Mononuclear cell (primary cell): ENCODE measurements at regions not wholly inside any gene's neighbourhood (a gene's known extent, or its start where the extent isn't known, plus 50 kb on each side); places are given as distances from the start of the nearest gene placed in this dataset.
"Not testable (repeated sequence)": the region's sequence is repeated elsewhere in the genome, so short reads cannot be mapped to it uniquely, and the experiment has no call there.

Source experiments
- H3K27me3 ChIP-seq: 2 replicates; pipeline ENCODE4 v1.6.0; 2011; ENCODE audit warnings: low read length, control low read depth; ENCODE audit not compliant: insufficient read depth
- H3K4me1 ChIP-seq: 2 replicates; pipeline ENCODE4 v1.5.1; 2011; ENCODE audit warnings: mild to moderate bottlenecking, low read length, control low read depth; ENCODE audit not compliant: insufficient read depth
- H3K4me3 ChIP-seq: 2 replicates; pipeline ENCODE4 v1.5.1; 2011; ENCODE audit warnings: mild to moderate bottlenecking, low read length, moderate library complexity
- H3K9me3 ChIP-seq: 2 replicates; pipeline ENCODE4 v1.5.1; 2011; ENCODE audit warnings: low read depth, mild to moderate bottlenecking, control low read depth, low read length

DNA sequence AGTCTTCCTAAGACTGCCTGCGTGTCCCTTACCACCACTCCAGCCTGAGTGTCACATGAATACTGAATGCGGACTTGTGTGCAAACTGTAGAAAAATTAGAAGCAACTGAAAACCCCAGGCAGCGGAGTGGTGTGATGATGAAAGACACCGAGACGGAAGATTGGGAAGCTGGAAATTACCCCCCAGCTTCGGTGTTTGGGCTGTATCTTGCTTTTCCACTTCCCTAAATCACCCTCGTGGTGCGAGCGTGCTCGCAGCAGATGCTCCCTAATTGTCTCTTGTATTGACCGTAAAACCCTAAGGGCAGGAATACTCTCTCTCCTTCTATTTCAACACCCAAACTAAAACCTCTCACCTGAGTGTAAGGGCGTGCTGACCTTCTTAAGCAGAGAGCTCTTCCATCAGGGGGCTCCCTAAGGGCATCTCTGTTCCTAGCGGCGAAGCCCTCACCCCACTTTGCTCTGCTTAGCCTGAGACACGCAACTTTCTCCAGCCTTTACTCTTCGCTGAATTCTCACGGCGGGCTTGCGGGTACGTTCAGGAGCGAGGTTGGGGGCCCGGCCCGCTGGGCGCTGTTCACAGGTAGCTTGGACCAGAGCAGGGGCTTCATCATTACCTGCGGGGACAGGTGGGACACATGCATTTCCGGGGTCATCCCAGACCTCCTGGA is 62.4 kb downstream of the CRYBB2 start:
- H3K4me1 ChIP-seq, result no peaks in the 10 kb centered on the region
- H3K9me3 ChIP-seq, result no peaks in the 10 kb centered on the region
- no peak overlapping the region for H3K4me3 ChIP-seq
- H3K27me3 ChIP-seq, result peaks cover 34% of the 10 kb centered on the region

DNA sequence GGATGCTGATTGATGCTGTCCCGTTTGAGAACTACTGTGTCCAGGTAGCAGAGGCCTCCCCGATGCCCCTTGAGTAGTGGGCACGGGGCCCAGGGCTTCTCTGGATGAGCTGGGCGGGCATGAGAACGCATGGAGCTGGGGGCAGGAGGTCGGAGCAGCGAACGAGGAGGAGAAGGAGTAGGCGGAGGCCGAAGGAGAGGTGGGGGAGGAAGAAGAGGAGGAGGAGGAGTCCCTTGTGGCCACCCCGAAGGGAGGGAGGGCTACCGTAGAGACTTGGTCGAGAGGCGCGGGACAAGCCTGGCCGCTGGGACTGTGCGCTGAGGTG is 62.9 kb downstream of the CRYBB2 start:
- Histone ChIP-seq H3K9me3 (no peaks in the 10 kb centered on the region), H3K4me3 (no peak overlapping the region), H3K4me1 (no peaks in the 10 kb centered on the region), H3K27me3 (peaks cover 34% of the 10 kb centered on the region)

DNA sequence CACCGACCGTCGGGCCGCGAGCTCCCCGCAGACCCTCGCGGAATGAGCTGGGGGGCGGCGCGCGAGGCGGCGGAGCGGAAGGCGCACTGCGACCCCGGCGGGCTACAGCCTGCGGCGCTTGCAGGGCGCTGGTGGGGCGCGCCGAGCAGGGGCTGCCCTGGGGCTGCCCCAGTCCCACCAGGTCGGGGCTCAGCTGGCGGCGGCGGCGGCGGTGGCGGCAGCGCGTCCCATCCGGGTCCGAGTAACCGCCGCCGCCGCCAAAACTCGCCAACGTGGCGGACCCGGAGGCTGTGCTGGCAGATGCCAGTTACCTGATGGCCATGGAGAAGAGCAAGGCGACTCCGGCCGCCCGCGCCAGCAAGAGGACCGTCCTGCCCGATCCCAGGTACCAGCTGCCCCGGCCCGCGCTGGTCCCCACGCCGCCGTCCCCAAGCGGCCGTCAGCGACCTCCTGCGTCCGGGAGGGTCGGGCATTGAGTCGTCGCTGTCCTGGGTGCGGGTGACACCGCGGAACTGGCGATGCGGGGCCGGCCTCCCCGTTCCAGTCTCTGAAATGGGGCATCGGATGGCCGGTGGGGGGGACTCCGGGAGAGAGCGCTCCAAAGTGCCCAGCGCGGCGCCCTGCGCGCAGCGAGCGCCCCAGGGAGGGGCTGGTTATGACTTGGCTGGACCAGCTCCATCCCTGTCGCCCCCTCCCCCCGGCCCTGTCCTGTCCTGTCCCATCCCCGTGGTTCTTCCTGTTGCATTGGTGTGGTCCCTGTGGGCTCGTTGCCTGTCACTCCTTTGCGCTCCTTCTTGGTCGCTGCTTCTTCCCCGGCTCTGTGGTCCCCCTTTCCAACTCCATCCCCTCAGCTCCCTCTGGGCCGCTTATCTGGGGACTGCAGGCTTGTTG is 63.5 kb downstream of the CRYBB2 start:
- Histone ChIP-seq H3K4me1 (no peaks in the 10 kb centered on the region), H3K9me3 (no peaks in the 10 kb centered on the region), H3K27me3 (peaks cover 34% of the 10 kb centered on the region), H3K4me3 (no peak overlapping the region)

DNA sequence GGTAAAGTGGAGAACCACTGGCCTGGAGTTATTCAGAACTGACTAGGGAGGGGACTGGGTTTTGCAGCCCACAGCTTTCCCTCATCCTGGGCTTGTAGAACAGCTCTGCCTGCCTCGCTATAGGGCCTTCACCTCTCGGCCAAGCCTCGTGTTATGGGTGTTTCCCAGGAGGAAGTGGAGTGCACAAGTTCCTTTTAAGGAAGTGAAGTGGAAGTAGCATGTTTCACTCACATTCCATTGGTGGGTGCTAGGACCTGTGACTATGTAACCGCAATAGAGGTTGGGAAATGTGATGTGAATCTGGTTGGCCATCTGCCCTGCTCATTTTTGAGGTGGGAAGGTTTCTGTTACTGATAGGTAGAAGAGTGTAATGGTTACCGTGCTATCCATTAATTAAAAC is 69.0 kb downstream of the CRYBB2 start:
- H3K4me3 ChIP-seq, H3K4me1 ChIP-seq, H3K9me3 ChIP-seq: not testable (repeated sequence)
- peaks cover 11% of the 10 kb centered on the region for H3K27me3 ChIP-seq

DNA sequence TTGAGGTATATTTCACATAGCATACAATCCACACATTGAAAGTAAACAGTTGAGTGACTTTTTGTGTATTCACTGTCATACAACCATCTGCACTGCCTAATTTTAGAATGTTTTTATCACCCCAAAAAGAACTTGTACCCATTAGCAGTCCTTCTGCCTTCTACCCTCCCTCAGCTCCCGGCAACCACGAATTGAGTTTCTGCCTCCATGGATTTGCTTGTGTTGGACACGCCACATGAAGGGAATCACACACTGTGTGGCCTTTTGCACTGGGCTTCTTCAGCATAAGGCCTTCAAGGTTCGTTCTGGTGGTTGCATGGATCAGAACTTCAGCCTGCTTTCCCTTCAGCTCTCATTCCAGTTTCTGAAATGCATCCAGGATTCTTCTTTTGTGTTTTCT is 82.5 kb downstream of the CRYBB2 start:
- H3K9me3 ChIP-seq, H3K4me3 ChIP-seq, H3K27me3 ChIP-seq, H3K4me1 ChIP-seq: not testable (repeated sequence)

DNA sequence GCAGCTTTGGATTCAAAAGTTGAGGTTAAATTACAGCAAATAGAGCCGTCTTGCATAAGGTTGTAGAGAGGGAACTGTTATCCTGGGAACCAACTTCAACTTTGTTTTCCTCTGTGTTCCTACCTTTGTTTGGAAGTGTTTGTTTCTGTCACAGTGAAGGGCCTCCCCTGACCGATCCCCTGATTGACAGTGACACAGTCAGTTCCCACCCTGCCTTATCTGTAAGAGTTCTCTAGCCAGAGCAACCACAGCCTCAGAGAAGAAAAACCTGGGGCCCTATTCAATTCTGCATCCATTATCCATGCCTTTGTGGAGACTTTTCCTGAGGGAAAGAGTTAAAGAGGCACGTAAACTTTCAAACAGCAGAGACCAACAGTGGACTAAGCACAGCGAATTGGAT is 90.1 kb downstream of the CRYBB2 start:
- H3K4me1 ChIP-seq, H3K4me3 ChIP-seq, H3K9me3 ChIP-seq, H3K27me3 ChIP-seq: not testable (repeated sequence)

DNA sequence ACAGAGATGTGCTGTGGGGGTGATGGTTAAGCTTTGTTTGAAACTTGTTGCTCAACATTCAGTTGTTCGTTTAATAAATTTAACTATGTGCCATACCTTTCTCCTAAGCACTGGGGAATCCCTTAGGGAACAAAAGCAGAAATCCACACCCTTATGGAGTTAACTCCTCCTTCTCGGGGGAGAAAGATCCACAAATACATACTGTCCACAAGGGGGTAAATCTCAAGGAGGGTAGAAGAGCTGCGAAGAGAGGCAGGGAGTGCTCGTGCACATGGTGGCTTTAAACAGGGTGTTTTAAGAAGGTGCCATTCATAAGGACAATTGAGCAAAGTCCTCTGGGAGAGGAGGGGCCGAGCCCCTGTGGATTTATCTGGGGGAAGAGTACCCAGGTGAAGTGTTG is 92.5 kb downstream of the CRYBB2 start:
- H3K4me1 ChIP-seq, H3K9me3 ChIP-seq, H3K27me3 ChIP-seq, H3K4me3 ChIP-seq: not testable (repeated sequence)

DNA sequence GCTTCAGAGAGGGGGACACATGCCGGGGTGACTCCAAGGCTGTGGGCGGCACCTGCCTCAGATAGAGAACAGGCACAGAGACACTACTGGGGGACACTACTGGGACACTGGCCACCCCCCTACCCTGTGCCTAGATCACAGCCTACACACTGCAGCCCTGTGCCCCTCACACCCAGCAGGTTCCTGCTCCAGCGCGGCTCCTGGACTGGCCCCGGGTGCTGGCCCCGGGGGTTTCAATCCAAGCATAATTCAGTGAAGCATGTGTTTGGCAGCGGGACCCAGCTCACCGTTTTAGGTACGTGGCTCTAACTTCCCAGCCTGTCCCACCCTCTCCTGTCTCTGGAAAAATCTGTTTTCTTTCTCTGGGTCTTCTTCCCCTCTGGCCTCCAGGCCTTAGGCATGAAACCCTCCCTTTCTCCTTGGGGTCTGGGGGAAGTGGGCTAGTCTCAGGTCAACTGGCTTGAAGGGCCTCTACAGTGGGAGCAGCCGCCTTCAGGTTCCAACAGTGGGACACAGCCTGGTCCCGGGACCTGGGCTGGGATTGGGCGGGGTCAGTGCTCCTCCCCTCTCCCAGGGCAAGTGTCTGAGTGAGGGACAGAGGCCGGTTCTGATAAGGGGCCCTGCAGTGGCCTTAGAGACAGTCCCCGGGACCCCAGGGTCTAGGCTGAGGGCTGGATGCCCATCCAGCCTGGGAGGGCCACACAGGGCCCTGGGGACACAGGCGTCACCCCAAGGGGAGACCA is 98.8 kb downstream of the CRYBB2 start:
- no peaks in the 10 kb centered on the region for H3K27me3 ChIP-seq
- H3K4me3 ChIP-seq, result no peak overlapping the region
- no peaks in the 10 kb centered on the region for H3K4me1 ChIP-seq
- H3K9me3 ChIP-seq, result no peaks in the 10 kb centered on the region

DNA sequence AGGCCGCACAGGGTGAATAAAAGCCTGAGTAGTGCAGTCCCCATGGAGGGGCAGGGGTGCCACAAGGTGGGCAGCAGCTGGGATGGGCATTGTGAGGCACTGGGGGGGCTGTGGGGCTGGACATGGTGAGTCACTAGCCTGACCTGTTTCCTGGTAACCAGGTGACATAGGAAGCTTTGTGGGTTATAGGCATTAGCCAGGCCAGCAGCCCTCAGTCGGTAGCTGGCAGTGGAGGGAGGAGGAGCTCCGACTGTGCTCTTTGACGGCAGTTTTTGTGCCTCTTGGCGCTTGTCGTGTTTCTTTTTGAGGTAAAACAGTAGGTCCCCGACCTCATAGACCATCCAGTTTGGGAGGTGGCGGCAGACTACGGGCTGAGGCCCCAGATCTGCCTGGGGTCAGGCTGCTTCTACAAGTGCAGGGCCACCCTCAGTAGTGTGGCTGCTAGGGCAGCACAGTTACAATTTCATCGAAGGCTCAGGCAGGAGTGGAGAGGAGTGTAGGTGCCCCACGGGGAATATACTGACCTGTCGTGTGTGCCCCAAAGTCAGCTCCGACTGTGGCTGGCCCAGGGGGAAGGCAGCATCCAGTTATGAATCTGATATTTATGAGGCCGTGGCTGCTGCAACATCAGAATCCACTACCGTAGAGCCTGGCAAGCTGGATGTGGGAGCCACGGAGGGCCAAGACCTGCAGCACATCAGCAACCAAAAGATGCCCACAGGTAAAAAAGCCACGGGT is 107.7 kb downstream of the CRYBB2 start:
- H3K27me3 ChIP-seq, result no peaks in the 10 kb centered on the region
- H3K9me3 ChIP-seq, result no peaks in the 10 kb centered on the region
- no peaks in the 10 kb centered on the region for H3K4me1 ChIP-seq
- H3K4me3 ChIP-seq, result no peak overlapping the region

DNA sequence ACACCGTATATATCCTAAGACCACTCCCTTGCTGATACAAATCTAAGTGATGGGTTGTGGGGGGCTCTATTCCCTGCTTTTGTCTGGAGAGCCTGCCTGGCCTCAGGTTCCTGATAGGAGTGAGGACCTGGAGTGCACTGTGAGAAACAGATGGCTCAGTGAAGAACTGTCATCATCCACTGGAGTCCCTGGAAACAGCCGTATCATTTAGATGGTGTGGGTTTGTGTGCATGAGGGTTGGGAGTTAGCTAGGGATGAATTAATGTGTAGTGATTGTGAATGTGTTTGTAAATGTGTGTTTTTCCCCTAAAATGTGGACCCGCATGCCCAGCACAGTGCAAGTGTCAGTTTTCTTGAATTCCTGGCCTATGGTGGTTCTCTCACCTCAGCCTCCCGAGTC is 111.6 kb downstream of the CRYBB2 start:
- Histone ChIP-seq H3K4me3 (no peak overlapping the region), H3K27me3 (no peaks in the 10 kb centered on the region), H3K4me1 (no peaks in the 10 kb centered on the region), H3K9me3 (no peaks in the 10 kb centered on the region)

DNA sequence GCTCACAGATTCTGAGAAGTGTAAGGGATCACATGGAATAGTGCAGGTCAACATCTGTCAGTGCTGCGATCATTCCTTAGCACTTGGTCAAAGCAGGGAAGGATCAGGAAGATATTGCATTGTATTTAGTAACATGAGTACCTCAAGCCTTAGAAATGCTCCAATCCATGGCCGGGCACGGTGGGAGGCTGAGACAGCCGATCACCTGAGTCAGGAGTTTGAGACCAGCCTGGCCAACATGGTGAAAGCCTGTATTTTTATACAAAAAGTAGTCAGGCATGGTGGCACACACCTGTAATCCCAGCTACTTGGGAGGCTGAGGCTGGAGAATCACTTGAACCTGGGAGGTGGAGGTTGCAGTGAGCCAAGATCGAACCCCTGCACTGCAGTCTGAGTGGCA is 112.5 kb downstream of the CRYBB2 start:
- not testable (repeated sequence) for H3K4me1 ChIP-seq, H3K4me3 ChIP-seq, H3K9me3 ChIP-seq

DNA sequence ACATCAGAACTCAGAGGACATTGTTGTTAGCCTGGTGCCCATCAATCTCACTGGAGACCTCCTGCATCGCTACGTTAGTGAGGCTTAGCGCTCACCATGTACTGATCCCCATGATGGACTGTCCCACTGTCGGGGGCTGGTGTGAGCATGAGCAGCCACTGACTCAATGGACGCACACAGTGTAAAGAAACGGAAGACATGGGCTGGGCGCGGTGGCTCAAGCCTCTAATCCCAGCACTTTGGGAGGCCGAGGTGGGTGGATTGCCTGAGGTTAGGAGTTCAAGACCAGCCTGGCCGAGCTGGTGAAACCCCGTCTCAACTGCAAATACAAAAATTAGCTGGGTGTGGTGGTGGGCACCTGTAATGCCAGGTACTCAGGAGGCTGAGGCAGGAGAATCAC is 112.9 kb downstream of the CRYBB2 start:
- H3K4me1 ChIP-seq, result no peaks in the 10 kb centered on the region
- no peaks in the 10 kb centered on the region for H3K27me3 ChIP-seq
- H3K4me3 ChIP-seq, result no peak overlapping the region
- no peaks in the 10 kb centered on the region for H3K9me3 ChIP-seq

More for the DNA sequence above, 112.5 kb downstream of the CRYBB2 start:
- not testable (repeated sequence) for H3K27me3 ChIP-seq

DNA sequence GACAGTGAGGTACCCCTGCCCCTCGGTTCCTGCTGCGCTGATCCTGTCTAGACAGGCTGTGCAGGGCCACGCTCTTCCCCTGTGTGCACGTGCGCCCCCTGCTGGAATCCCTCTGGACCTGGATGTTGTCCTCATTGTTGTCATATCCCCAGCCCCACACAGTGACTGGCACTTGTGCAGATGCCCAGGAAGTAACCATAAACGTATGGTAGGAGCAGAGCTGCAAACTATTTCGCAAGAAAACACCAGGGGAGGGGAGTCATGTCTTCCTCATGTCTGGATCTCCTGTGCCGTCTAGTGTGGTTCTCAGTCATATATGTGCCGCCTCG is 114.7 kb downstream of the CRYBB2 start:
- Histone ChIP-seq H3K4me3 (no peak overlapping the region), H3K27me3 (no peaks in the 10 kb centered on the region), H3K9me3 (no peaks in the 10 kb centered on the region), H3K4me1 (no peaks in the 10 kb centered on the region)

DNA sequence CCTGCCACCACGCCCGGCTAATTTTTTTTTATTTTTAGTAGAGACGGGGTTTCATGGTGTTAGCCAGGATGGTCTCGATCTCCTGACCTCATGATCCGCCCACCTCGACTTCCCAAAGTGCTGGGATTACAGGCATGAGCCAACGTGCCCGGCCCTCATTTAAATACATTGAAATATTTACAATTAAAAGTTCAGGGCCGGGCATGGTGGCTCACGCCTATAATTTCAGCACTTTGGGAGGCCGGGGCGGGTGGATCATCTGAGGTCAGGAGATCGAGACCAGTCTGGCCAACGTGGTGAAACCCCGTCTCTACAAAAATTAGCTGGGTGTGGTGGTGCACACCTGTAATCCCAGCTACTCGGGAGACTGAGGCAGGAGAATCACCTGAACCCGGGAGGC is 115.2 kb downstream of the CRYBB2 start:
- not testable (repeated sequence) for H3K4me3 ChIP-seq, H3K4me1 ChIP-seq, H3K27me3 ChIP-seq, H3K9me3 ChIP-seq

DNA sequence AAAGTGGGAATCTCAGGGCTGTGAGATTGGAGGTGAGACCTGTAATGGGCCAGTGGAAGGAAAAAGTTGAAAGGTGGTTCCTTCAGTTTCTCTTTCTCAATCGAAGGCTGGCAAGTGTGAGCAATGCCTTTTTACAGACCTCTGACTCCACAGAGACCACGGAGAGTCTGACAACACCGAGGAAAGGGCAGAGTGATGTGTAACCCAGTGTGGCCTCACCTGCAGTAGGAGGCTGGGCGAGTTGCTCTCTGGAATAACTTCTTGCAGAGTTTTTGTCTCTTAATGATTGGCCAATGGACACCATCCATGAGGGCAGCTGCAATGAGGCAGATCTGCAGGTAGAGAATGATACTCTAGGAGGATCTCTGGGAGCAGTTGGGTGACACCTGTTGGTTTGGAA is 115.8 kb downstream of the CRYBB2 start:
- not testable (repeated sequence) for H3K4me3 ChIP-seq, H3K27me3 ChIP-seq, H3K9me3 ChIP-seq, H3K4me1 ChIP-seq
